ENCODE measurements at regions not wholly inside any gene's neighbourhood (a gene's known extent, or its start where the extent isn't known, plus 50 kb on each side); places are given as distances from the start of the nearest gene placed in this dataset.

DNA sequence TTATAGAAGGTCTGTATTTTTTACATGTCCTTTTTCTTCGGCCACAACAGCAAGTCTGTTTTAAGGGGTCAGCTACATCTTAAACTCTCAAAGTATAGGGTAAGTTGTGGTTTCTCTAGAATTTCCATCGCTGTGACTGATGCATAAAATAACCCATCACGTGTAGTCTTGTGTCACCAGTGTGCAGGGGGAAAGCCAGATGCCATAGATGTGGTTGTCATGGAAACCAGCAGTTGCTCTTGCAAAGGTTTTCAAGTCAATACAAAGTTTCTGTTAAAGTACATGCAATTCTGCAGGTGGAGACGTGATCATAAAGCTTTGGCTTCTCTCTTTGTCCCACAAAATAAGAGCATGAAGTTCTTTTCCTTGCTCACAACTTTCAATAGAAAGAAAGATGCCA is 210.3 kb upstream of the ONECUT1 start:
- DNase-seq = no peak

DNA sequence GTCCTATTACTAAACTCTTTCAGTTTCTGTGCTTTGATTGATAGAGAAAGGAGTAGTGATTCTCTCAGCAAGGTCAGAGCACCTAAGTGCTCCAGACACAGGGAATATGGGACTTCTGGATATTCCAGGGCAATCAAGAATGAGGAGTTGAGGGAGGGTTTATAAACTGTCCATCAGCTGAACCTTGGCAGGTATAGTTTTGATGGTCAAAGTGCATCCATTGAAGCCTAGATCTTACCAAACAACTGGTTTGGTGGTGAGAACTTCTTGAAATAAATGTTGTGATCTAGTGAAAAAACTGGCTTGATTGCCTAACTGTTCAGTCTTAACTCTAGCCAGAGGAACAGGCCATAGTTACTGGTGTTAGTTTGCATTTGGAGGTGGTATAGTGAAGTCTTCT is 207.0 kb upstream of the ONECUT1 start:
- DNase-seq = no peak

DNA sequence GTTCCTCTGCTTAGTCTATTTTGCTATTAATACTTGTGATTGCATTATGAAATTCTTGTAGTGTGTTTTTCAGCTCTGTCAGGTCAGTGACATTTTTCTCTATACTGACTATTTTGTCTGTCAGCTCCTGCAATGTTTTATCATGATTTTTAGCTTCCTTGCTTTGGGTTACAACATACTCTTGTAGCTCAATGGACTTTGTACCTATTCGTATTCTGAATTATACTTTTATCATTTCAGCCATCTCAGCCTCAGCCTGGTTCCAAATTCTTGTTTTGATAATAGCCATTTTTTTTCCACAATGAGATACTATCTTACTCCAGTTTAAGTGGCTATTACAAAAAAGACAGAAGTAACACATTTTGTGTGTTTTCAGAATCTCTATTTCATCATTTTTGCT is 204.2 kb upstream of the ONECUT1 start:
- no peak for DNase-seq

DNA sequence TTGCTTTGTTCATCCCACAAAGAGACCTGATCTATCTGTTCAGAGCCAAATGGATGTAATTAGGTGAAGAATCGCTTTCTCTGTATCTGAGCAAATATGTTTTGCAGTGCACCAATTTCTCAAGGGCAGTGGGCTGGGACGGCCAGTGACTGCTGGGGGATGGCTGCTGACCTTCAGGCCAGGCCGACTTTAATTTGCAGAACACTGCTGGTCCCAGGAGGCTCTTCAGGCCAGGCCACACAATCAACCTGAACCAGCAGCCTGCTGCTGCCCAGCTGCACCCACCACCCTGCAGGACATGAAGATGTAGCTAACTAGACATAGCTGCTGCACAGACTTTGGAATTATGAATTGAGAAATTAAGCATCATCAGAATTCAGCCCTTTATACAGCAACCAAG is 194.4 kb upstream of the ONECUT1 start:
- DNase-seq = no peak

DNA sequence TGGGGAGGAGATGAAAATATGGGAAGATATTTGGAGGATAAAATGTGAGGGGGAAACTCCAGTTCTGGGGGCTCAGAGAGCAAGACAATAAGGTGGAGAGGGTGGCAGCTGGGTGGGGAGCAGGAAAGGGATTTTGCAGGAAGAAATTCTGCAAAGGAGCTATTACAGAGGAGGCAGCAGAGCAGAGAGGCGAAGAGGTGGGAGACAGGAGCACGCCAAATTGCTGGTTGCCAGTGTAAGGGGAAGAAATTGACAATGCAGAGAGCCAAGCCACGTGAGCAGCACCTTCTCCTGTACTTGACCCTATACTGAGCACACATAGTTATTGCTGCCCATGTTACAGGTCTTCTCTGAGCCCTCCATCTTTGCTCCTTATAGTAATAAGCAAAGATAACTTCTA is 190.3 kb upstream of the ONECUT1 start:
- DNase-seq = no peak

DNA sequence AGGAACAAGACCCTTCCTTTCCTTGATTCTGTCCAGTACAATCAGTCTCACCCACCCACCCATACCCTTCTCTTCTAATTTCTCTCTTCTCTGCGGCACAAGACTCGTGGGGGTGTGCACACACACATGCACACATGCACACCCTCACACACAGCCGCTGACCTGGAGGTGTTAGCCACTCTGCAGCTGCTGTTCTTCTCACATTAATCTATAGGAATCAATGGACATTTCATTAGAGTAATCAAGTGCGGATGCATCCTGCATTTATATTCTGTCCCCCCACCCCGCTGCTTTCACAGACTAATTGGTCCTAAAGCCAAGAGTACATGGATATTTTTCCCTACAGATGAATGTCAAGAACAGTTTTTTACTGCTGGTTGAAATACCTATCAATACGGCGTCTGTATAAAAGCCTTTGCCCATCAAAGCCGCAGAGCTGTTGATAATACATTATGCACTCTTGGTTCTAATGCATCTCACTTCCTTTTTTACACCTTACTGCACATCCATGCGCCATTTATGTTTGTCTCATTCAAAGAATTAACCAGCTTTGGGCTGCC is 186.5 kb upstream of the ONECUT1 start:
- DNase-seq = no peak

DNA sequence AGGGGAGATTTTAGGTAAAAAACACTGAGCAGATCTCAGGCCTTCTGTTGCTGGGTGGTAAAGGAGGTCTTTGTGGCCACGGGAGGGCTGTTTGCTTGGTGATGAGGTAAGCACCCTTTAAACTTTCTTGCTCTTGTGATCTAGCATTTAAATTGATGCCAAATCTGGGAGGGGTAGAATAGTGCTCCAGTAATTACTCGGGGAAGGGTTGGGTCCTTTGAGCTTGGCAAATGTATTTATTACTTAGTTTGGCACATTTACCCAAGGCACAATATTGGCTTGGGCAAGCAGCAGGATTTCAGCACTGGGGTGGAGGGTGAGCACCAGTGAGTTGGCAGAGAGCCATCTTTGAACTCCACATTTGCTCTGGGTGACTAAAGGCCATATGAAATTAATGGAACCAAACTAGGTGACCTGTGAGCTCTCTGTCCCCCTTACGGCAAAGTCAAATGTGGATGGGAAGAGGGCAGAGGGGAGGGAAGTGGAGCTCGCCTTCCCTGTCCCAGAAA is 185.9 kb upstream of the ONECUT1 start:
- no peak for DNase-seq

DNA sequence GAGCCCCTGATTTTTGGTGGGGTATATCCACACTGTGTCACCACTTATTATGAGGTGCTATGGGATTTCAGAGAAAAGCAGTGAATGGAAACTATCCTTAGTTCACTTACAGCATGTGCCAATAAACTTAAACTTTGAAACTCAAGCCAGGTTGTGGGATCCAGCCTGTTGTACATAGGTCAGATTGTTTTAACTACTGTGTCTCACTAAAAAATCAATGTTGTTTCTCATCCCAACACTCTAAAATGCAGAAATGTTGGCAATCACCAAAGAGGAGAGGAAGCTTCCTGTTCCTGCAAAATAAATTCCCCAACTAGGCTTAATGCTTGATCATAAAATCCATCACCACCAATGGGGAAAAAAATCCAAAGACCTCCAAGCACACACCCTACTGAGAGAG is 173.7 kb upstream of the ONECUT1 start:
- no peak for DNase-seq

DNA sequence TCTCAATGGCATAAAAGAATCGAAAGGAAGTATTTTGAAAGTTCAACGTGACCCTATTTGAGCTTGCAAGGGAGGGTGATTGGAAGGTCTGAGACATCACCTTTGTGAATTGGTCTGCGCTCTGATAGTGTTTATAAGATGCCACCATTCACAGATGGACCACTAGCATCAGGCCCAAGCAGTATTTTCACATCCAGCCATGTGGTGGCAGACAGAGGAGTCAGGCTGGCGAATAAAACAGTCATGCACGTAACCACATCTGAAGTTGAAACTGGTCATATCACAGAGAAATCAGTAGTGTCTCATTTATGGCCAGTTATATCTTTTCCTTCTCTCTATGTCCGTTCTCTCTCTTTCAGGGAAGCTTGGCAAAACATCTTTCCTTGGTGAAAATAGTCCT is 170.1 kb upstream of the ONECUT1 start:
- no peak for DNase-seq

DNA sequence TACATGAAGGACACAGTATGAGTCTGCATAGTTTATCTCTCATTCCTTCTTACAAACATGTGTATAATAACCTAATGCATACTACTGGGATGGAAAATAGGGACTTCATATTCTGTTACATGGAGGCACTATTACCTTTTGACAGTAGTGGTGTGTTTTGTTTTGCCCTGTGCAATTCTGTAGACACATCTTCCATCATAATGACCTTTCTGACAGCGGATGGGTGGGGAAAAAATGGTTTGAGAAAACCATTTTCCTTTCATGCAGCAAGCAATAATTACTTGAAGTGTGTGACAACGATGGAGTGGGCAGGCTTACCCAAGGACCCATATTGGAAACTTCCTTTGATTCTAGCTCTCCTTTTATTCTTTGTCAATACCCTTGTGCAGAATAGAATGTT is 153.6 kb upstream of the ONECUT1 start:
- DNase-seq = no peak

DNA sequence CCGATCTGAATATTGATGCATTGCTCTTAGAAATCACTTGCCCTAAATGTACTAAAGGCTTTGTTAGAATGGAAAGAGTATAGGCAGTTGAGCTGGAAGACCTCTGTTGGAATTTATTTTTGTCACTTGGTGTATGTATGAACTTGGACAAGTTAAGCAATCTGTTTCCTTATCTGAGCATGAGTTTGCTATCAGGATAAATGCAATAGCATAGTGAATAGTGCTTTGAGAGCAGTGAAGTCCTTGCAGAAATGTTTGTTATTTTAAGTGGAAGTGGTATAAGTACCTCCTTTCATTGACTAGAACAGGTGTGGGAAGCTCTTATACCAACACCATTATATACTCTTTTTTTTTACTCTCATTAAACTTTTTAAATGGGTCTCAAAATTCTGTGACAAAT is 146.4 kb upstream of the ONECUT1 start:
- DNase-seq = no peak

DNA sequence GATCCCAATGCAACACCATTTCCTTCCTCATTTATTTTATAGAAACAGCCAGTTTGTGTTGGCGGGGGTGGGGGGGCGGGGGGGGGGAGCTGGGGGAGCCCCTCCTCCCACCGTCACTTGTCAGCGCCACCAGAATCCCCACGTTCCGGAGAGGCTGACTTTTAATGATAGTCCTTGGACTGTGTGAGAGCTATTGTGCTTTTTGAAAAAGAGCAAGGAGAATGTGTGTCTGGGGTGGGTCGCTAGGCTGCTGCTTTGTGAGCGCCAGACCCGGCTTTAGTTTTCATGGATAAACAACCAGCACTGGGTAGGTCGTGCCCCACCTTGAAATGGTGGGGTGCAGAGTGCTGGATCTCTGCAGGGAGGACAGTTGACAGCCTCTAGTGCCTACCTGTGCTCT is 135.0 kb upstream of the ONECUT1 start:
- DNase-seq = no peak

DNA sequence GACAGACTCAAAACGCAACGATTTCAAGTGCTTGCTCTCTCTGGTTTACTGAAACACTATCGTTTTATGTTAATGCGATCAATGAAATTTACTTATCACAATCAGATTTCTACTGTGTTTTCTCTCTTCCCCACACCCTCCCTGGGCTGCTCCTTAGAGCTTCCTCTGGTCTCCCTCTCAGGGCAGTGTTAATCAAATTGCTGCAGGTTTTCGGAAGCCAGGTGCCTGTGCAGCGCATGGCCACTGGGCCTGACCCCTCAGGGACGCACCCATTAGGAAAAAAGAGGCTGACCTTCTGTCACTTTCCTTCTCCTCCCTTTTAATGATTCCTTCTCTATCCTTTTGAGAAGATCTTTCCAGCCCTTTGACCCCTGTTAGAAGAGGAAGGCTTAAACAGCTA is 134.5 kb upstream of the ONECUT1 start:
- DNase-seq = no peak

DNA sequence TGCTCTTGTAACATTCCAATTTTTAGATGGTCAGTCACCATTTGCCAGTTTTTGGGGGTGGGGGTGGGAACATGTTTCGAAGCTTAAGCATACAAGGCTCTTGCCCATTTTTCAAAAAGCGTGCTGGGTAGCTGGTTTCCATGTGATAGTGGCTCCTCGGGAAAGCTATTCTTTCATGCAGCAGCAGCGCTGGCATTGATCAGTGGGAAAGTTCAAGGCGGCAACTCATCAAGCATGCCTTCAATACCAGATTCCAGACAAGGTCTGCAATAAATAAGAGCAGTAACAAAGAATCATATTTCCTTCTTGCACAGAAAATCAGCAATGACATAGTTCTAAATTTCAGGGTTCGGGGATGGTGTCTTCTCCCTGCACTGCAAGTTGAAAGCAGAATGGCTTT is 133.5 kb upstream of the ONECUT1 start:
- DNase-seq = no peak

DNA sequence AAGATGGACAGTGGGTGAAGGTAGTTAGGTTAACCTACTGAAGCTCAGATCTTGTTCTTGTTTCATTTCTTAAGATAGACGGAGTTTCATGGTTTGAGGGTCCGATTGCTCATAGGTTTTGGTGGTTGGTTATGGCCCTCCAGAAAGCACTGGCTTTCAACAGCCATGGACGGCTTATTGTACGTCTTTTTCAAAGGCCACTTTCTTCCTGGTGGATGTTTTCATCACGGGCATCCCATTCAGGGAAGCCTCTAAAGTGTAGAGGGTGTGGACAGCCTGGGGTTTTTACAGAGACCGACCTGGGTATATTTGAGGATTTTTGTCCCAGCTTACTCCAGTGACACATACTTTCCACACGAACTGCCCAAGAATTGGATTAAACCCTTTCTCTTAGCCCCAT is 132.7 kb upstream of the ONECUT1 start:
- no peak for DNase-seq

DNA sequence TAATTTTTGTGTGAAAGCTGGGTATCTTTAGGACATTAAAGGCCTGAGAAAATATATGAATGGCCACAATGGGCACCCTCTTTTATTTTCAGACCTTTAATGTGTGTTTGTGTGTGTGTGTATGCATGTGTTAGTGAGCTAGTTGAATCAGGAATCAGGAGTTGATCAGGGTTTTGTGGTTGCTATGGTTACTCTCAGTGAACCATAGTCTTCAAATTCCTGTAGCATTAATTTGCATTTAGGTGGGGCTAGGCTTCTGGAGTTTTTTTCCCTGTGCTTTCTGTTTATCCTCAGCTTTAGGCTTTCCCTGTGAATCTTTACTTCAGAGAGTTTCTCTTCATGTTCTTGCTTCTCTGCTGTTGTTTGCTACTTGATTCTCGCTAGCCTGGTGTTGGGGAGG is 122.0 kb upstream of the ONECUT1 start:
- DNase-seq = no peak

DNA sequence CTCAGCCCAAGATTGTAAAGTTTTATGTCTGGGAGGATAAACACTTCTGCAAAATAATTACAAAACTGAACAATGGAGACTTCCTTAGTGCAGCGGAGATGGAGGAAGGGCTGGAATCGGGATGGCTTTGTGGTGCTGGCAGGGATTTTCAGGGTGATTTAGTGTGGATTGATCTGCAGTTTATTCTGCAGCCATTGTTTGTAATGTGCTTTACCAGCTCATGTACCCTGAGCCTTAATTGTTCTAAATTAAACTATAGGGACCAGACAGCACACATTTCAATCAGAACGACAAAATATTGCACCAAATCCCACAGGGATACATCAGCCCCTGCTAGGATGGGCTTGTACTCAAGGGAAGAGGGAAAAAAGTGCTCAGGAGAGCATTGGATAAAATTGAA is 103.2 kb upstream of the ONECUT1 start:
- no peak for DNase-seq

DNA sequence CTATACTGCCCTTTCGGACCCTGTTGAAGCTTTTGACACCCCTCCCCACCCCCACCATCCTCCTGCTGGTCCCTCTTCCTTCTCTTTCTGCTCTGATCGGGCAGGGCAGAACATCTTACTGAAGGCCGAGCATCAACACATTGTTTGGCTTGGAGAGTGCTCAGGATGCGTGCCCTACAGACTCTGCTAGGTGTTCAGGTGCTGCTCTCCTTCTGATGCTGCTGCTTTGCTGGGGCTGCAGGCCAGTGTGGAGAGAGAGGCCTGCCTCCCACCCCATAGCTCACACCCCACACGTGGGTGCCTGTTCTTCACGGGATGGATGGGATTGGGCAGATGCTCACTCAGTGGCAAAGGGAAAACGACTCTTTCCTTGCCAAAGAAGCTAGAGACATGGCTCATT is 89.8 kb upstream of the ONECUT1 start:
- DNase-seq = no peak

DNA sequence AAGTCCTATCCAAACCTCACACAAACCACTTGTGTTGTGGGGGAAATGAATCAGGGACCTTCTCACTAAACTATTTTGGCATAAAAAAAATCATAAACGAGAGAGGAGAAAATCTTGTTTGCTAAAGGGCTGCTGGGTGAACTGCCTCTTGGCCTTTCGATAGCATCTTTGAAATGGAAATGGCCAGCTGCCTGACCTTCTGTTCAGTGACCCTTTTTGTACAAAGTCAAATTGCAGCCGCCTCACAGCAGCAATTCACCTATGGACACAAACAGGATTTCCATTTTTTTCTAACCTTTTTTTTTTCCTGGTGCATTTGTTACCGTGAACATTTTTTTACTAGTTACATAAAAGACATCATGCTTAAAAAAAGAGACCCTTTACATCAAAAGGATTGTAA is 89.0 kb upstream of the ONECUT1 start:
- DNase-seq = no peak

DNA sequence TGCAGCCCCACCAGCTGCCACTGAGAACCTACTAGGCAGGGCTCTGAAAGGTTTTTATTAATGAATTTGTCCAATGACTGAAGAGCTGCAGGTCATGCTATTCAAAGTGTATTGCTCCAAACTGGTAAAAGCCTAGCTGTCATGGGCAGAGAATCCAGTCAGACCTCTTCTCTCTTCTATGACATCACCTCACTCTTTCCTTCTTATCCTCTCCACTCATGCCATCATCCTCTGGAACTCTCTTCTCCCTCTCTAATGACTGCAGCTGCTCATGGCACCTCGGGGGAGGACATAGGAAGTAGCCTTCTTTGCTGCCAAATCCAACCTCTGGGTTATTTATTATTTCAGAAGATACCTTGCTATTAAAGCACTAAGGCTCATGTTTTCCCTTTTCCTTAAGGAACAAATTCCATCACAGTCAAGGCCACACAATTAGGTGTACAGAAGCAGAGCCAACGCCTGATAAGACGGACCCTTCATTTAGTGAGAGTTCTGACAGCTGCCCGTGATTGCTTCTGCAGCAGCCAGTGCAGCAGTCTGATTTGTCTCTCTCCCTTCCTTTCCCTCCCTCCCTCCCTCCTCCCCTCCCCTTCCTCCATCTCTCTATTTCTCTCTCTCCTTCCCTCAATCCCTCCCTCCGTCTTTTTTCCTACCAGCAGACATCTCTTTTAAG is 87.0 kb upstream of the ONECUT1 start:
- no peak for DNase-seq

DNA sequence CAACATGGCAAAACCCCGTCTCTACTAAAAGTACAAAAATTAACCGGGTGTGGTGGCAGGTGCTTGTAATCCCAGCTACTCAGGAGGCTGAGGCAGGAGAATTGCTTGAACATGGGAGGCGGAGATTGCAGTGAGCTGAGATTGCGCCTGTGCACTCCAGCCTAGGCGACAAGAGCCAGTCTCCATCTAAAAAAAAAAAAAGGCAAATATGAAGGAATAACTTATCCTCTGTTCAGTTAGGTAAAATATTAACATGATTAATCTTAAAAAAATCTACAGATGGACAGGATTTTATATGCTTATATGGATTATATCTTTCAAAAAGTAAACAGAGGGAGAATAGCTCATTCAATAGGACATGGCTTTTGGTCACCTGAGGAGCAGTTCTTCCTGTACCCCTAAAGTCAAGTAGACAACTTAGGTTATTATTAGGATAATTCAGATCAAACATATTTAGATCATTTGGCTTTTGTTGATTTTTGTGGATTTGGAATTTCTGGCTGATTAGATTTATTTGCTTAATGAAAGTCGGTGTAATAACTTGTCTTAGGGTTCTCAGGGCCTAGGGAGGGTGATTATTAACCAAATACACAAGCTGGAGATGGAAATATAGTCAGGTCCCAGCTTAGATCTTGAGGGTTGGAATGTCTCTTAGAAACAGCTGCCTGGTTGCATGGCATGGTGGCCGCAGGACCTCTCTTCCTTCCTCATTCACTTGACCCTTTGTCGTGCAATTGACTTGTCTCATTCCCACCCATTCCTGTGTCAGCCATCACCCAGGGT is 82.1 kb upstream of the ONECUT1 start:
- DNase-seq = no peak

DNA sequence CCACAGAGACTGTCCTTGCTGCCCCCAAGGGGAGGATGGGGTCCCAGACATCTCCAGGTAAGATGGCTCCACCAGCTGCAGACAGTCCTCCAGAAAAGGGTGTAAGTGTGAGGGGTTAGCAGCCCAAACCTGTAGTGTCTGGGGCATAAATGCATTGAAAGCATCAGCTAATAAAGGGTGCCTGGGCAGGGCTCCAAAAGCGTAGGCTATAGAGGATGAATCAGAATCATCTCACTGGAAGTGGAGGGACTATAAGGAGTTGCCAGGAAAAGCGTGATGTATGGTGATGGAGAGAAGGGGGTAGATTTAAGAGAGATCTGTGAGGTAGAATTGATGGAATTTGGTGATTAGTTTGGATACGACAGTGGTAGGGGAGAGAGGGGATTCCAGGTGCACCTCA is 79.9 kb upstream of the ONECUT1 start:
- no peak for DNase-seq

DNA sequence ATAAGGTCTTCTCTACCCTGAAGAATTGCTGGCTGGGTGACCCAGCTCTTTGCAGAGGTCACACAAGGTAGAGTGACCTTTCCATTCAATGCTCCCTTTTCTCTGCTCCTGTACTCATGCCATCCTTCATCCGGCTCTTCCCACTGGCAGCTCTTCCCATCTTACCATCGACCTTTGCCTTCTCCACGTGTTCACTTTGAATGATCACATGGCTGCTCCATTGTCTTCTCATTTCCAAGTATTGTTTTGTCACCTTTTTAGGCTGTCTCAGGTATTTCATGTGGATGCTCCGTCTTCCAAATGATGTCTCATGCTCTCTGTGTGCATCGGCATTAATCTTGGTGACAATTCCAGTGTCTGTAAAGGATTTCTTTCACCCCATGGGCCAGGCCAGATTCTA is 76.6 kb upstream of the ONECUT1 start:
- no peak for DNase-seq

DNA sequence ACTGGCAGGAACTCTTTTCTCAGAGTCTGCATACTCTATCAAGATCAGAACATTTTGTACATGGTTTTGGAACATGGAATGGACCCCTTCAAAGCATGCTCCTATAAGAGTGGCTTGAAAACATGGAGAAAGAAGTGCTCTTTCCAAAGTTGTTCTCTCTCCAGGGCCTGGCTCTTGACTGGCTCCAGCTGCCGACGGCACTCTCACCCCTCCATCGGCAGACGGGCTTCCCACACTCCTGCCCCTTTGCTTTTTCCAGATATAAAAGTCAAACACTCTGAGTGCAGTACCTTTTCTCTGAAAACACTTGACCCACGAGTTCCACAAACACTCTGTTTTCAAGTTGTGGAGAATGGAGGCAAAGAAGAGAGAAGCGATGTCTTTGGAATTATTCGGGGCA is 72.5 kb upstream of the ONECUT1 start:
- DNase-seq = no peak

DNA sequence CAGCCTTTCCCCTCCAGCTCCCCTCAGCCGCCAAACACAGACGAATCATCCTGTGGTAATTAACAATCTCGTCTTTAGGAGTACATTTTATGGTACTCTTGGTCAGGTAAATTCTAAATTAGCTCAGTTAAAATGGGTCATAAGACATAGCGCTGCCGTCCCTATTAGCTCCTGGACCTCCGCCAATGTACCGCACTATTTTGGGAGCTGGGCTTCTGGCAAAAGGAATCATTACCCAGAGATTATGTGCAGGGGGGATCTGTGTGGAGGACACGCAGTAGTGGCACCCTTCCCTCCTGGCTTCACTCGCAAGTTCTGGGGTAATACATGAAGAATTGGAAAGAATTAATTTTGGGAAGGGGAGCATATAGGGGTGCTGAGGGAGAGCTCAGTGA is 68.6 kb upstream of the ONECUT1 start:
- DNase-seq = no peak

Data from GDM1 (cell line).